ENCODE measurements at regions not wholly inside any gene's neighbourhood (a gene's known extent, or its start where the extent isn't known, plus 50 kb on each side); places are given as distances from the start of the nearest gene placed in this dataset.

GRCh38 chr17:73924114-73924908, 279.2 kb upstream of the RPL38 start:
- Histone ChIP-seq H3K9me3 (peaks cover 5 to 7% of the 10 kb centered on the region in 2 donors), H3K36me3 (no peaks in the 10 kb centered on the region), H3K27ac (no peak overlapping the region), H3K4me1 (no peaks in the 10 kb centered on the region), H3K27me3 (peaks cover 13% of the 10 kb centered on the region), H3K4me3 (no peak overlapping the region)
- DNase-seq = no peak
- 66 to 69% methylated on average over 10 of the region's 10 CpGs for WGBS, 2 donors (ENCODE audit: low coverage in 1 of 2)
- in situ Hi-C loops (cut with MboI; ENCODE audit: low pct_ligation_motif_present in 1 of 4, low pct_unique_long_range_greater_than_20kb in 1 of 4, low sequenced_read_pairs in 3 of 4) (no loop called here), intact Hi-C loops (cut with DNase I; ENCODE audit: low total_unique reads) (no loop called here)
- TF ChIP-seq, protein P1, sequence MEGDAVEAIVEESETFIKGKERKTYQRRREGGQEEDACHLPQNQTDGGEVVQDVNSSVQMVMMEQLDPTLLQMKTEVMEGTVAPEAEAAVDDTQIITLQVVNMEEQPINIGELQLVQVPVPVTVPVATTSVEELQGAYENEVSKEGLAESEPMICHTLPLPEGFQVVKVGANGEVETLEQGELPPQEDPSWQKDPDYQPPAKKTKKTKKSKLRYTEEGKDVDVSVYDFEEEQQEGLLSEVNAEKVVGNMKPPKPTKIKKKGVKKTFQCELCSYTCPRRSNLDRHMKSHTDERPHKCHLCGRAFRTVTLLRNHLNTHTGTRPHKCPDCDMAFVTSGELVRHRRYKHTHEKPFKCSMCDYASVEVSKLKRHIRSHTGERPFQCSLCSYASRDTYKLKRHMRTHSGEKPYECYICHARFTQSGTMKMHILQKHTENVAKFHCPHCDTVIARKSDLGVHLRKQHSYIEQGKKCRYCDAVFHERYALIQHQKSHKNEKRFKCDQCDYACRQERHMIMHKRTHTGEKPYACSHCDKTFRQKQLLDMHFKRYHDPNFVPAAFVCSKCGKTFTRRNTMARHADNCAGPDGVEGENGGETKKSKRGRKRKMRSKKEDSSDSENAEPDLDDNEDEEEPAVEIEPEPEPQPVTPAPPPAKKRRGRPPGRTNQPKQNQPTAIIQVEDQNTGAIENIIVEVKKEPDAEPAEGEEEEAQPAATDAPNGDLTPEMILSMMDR (IDR thresholded peaks at IDR 0.05) = no peak
- TF ChIP-seq POLR2A (IDR thresholded peaks at IDR 0.05) = no peak
- TF ChIP-seq EP300 (IDR thresholded peaks at IDR 0.05; ENCODE audit: low read depth) = no peak
- no peak for TF ChIP-seq POLR2AphosphoS5 (IDR thresholded peaks at IDR 0.05)

- peaks cover 5 to 7% of the 10 kb centered on the region in 2 donors for H3K9me3 ChIP-seq
- H3K27me3 ChIP-seq = peaks cover 12% of the 10 kb centered on the region
- no peaks in the 10 kb centered on the region for H3K4me1 ChIP-seq
- TF ChIP-seq, protein P1 (IDR thresholded peaks at IDR 0.05) = no peak
- TF ChIP-seq POLR2A (IDR thresholded peaks at IDR 0.05) (no peak), POLR2AphosphoS5 (IDR thresholded peaks at IDR 0.05) (no peak), EP300 (IDR thresholded peaks at IDR 0.05; ENCODE audit: low read depth) (no peak)
- no peak overlapping the region for H3K27ac ChIP-seq
- intact Hi-C loops (cut with DNase I; ENCODE audit: low total_unique reads) (no loop called here), in situ Hi-C loops (cut with MboI; ENCODE audit: low pct_ligation_motif_present in 1 of 4, low pct_unique_long_range_greater_than_20kb in 1 of 4, low sequenced_read_pairs in 3 of 4) (no loop called here)
- DNase-seq = no peak
- no peaks in the 10 kb centered on the region for H3K36me3 ChIP-seq
- no peak overlapping the region for H3K4me3 ChIP-seq
These were observed 278.6 kb upstream of the RPL38 start for GRCh38 chr17:73924909-73925186.

GRCh38 chr17:73929860-73930430, 273.5 kb upstream of the RPL38 start:
- Histone ChIP-seq H3K9me3 (peaks cover 5 to 7% of the 10 kb centered on the region in 2 donors), H3K27me3 (peaks cover 12% of the 10 kb centered on the region), H3K27ac (no peak overlapping the region), H3K36me3 (no peaks in the 10 kb centered on the region), H3K4me1 (no peaks in the 10 kb centered on the region), H3K4me3 (no peak overlapping the region)
- no peak for DNase-seq
- WGBS, 2 donors (ENCODE audit: low coverage in 1 of 2) = 52 to 80% methylated on average over 1 to 8 of the region's 8 CpGs
- TF ChIP-seq EP300 (IDR thresholded peaks at IDR 0.05; ENCODE audit: low read depth) (no peak), POLR2AphosphoS5 (IDR thresholded peaks at IDR 0.05) (no peak), POLR2A (IDR thresholded peaks at IDR 0.05) (no peak)
- TF ChIP-seq, protein P1 (IDR thresholded peaks at IDR 0.05) = no peak
- intact Hi-C loops (cut with DNase I; ENCODE audit: low total_unique reads) = no loop called here
- in situ Hi-C loops (cut with MboI; ENCODE audit: low pct_ligation_motif_present in 1 of 4, low pct_unique_long_range_greater_than_20kb in 1 of 4, low sequenced_read_pairs in 3 of 4) = no loop called here

DNA sequence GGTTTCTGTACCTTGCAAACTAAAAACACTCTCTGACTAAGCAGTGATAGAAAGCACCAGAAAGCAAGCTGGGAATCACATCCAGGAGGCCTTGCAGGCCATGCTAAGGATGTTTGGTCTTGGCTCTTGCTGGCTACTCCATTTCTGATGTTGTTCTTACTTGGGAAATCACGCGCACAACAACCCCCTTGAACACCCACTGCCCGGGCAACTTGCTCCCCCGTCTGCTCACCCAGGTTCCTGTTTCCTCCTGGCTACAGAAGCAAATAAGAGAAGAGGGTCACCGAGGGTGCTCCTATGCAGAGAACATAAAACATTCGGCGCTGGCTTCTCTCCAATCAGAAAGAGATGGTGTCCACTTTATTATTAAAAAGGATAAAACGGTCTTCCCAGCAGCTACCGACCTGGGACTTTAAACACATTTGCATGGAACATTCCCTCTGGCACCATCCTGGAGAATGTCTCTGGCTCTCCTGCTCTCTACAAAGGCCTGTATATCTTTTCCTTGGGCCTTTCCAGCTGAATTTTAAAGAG, 271.2 kb upstream of the RPL38 start:
- DNase-seq = no peak
- no peaks in the 10 kb centered on the region for H3K4me1 ChIP-seq
- TF ChIP-seq EP300 (IDR thresholded peaks at IDR 0.05; ENCODE audit: low read depth) (no peak), POLR2AphosphoS5 (IDR thresholded peaks at IDR 0.05) (no peak), POLR2A (IDR thresholded peaks at IDR 0.05) (no peak)
- TF ChIP-seq, protein P1 (IDR thresholded peaks at IDR 0.05) = no peak
- in situ Hi-C loops (cut with MboI; ENCODE audit: low pct_ligation_motif_present in 1 of 4, low pct_unique_long_range_greater_than_20kb in 1 of 4, low sequenced_read_pairs in 3 of 4) (no loop called here), intact Hi-C loops (cut with DNase I; ENCODE audit: low total_unique reads) (no loop called here)
- peaks cover 5 to 6% of the 10 kb centered on the region in 2 donors for H3K9me3 ChIP-seq
- no peak overlapping the region for H3K27ac ChIP-seq
- H3K36me3 ChIP-seq = no peaks in the 10 kb centered on the region
- no peak overlapping the region for H3K4me3 ChIP-seq
- WGBS, 2 donors (ENCODE audit: low coverage in 1 of 2) = 78 to 82% methylated on average over 4 to 9 of the region's 9 CpGs
- peaks cover 8% of the 10 kb centered on the region for H3K27me3 ChIP-seq

All from transverse colon (tissue), 4 donors.